ENCODE measurements at regions not wholly inside any gene's neighbourhood (a gene's known extent, or its start where the extent isn't known, plus 50 kb on each side); places are given as distances from the start of the nearest gene placed in this dataset.

GRCh38 chr1:14100919-14101318, 400.9 kb downstream of the PRDM2 start:
- Histone ChIP-seq H3K4me3 (ENCODE audit: low read length) (no peak overlapping the region), H3K9me3 (ENCODE audit: control insufficient read depth, insufficient read depth, low read length) (no peaks in the 10 kb centered on the region), H3K4me1 (ENCODE audit: control insufficient read depth, insufficient read depth, low read length) (no peaks in the 10 kb centered on the region), H3K36me3 (ENCODE audit: control insufficient read depth, insufficient read depth, low read length) (no peaks in the 10 kb centered on the region), H3K27me3 (ENCODE audit: control insufficient read depth, insufficient read depth, low read length) (no peaks in the 10 kb centered on the region), H3K27ac (ENCODE audit: low read length) (no peak overlapping the region)
- no peaks in the 10 kb centered on the region for H3K4me1 Mint-ChIP-seq
- no peak overlapping the region for H3K4me3 Mint-ChIP-seq
- H3K36me3 Mint-ChIP-seq = no peaks in the 10 kb centered on the region
- WGBS (ENCODE audit: insufficient coverage) = 86% methylated on average over 8 of the region's 9 CpGs
- intact Hi-C loops (cut with micrococcal nuclease) = no loop called here
- peaks cover 16 to 44% of the 10 kb centered on the region in 2 donors for H3K27me3 Mint-ChIP-seq (ENCODE audit: low read depth in 2 of 2)
- no peak for DNase-seq
- no peak overlapping the region for H3K27ac Mint-ChIP-seq
- no peak for TF ChIP-seq CTCF (IDR thresholded peaks at IDR 0.05)
- no peak for ATAC-seq
- H3K9me3 Mint-ChIP-seq = no peaks in the 10 kb centered on the region

- Mint-ChIP-seq H3K9me3 (no peaks in the 10 kb centered on the region), H3K4me3 (no peak overlapping the region), H3K36me3 (no peaks in the 10 kb centered on the region), H3K4me1 (no peaks in the 10 kb centered on the region), H3K27me3 (ENCODE audit: low read depth in 2 of 2) (peaks cover 13 to 39% of the 10 kb centered on the region in 2 donors), H3K27ac (no peak overlapping the region)
- no peaks in the 10 kb centered on the region for H3K9me3 ChIP-seq (ENCODE audit: control insufficient read depth, insufficient read depth, low read length)
- no peaks in the 10 kb centered on the region for H3K4me1 ChIP-seq (ENCODE audit: control insufficient read depth, insufficient read depth, low read length)
- no peaks in the 10 kb centered on the region for H3K27me3 ChIP-seq (ENCODE audit: control insufficient read depth, insufficient read depth, low read length)
- ATAC-seq (no peak), DNase-seq (no peak)
- no peak overlapping the region for H3K27ac ChIP-seq (ENCODE audit: low read length)
- 85% methylated on average over 9 of the region's 9 CpGs for WGBS (ENCODE audit: insufficient coverage)
- intact Hi-C loops (cut with micrococcal nuclease) = no loop called here
- no peak overlapping the region for H3K4me3 ChIP-seq (ENCODE audit: low read length)
- H3K36me3 ChIP-seq (ENCODE audit: control insufficient read depth, insufficient read depth, low read length) = no peaks in the 10 kb centered on the region
- no peak for TF ChIP-seq CTCF (IDR thresholded peaks at IDR 0.05)
Observed at GRCh38 chr1:14102180-14102579, 402.2 kb downstream of the PRDM2 start.

GRCh38 chr1:14103878-14104430, 404.0 kb downstream of the PRDM2 start:
- Histone ChIP-seq H3K27ac (ENCODE audit: low read length) (no peak overlapping the region), H3K4me1 (ENCODE audit: control insufficient read depth, insufficient read depth, low read length) (no peaks in the 10 kb centered on the region), H3K4me3 (ENCODE audit: low read length) (no peak overlapping the region), H3K9me3 (ENCODE audit: control insufficient read depth, insufficient read depth, low read length) (no peaks in the 10 kb centered on the region), H3K36me3 (ENCODE audit: control insufficient read depth, insufficient read depth, low read length) (no peaks in the 10 kb centered on the region), H3K27me3 (ENCODE audit: control insufficient read depth, insufficient read depth, low read length) (no peaks in the 10 kb centered on the region)
- H3K4me3 Mint-ChIP-seq = no peak overlapping the region
- H3K27me3 Mint-ChIP-seq (ENCODE audit: low read depth in 2 of 2) = peaks cover 15 to 40% of the 10 kb centered on the region in 2 donors
- no peaks in the 10 kb centered on the region for H3K9me3 Mint-ChIP-seq
- ATAC-seq (no peak), DNase-seq (no peak)
- TF ChIP-seq CTCF (IDR thresholded peaks at IDR 0.05) = no peak
- intact Hi-C loops (cut with micrococcal nuclease) = no loop called here
- WGBS (ENCODE audit: insufficient coverage) = 86% methylated on average over 7 of the region's 7 CpGs
- H3K27ac Mint-ChIP-seq = no peak overlapping the region
- H3K4me1 Mint-ChIP-seq = no peaks in the 10 kb centered on the region
- no peaks in the 10 kb centered on the region for H3K36me3 Mint-ChIP-seq

- no peaks in the 10 kb centered on the region for H3K9me3 ChIP-seq (ENCODE audit: control insufficient read depth, insufficient read depth, low read length)
- Mint-ChIP-seq H3K27ac (no peak overlapping the region), H3K4me1 (no peaks in the 10 kb centered on the region), H3K9me3 (no peaks in the 10 kb centered on the region), H3K4me3 (no peak overlapping the region), H3K36me3 (no peaks in the 10 kb centered on the region), H3K27me3 (ENCODE audit: low read depth in 2 of 2) (peaks cover 10 to 30% of the 10 kb centered on the region in 2 donors)
- H3K36me3 ChIP-seq (ENCODE audit: control insufficient read depth, insufficient read depth, low read length) = no peaks in the 10 kb centered on the region
- intact Hi-C loops (cut with micrococcal nuclease) = no loop called here
- no peaks in the 10 kb centered on the region for H3K27me3 ChIP-seq (ENCODE audit: control insufficient read depth, insufficient read depth, low read length)
- DNase-seq = no peak
- WGBS (ENCODE audit: insufficient coverage) = 49% methylated on average over 2 of the region's 2 CpGs
- H3K4me3 ChIP-seq (ENCODE audit: low read length) = no peak overlapping the region
- no peak for ATAC-seq
- no peaks in the 10 kb centered on the region for H3K4me1 ChIP-seq (ENCODE audit: control insufficient read depth, insufficient read depth, low read length)
- H3K27ac ChIP-seq (ENCODE audit: low read length) = no peak overlapping the region
- TF ChIP-seq CTCF (IDR thresholded peaks at IDR 0.05) = no peak
Observed at GRCh38 chr1:14106126-14106525, 406.1 kb downstream of the PRDM2 start.
